NCI-H146 (cell line): ENCODE measurements at regions not wholly inside any gene's neighbourhood (a gene's known extent, or its start where the extent isn't known, plus 50 kb on each side); places are given as distances from the start of the nearest gene placed in this dataset.

Source experiments
- DNase-seq: peaks from one replicate; lab custom pipeline; 2025; lab: John Stamatoyannopoulos, UW

DNA sequence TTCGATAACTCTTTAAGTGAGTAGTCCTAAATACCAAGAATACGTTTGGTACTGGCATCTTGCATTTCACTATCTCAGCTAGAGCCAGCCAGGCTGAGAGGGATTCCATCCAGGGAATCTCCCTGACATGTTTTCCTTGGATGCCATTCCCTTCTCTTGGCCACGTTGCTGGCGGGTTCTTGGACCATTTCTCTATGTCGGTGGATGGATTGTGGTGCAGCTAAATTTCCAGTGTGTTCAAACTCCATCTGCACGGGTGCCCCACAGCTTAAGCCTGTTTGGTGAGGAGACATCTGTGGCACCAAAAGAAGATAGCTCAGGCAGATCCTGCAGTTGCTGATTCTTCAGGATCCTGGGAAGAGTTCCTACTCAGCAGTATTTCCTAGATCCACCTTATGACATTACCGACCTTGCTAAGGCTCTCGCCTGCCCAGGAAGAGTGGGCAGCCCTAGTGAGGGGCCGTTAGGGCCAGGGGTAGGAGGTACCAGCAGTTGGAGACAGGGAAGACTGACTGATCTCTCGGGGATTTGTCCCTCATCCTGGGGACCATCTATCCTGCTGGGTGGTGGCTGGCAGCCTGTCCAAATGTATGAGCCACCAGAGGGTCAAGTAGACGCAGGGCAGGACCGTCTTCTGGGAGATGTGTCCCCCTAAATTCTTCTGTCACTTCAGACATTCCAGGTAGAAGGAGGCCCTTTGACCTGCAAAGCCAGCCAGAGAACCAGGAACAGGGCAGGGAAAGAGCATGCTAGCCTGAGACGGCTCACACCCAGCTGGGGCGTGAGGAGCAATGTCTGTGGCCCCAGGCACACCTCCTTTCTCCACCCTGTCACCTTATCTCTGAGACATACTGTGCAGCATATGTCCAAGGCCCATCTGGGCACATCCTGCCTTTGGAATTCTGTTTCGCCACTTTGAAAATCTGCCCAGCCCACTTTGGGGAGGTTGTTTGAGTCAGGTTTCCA, 72.6 kb upstream of the CAPRIN2 start:
- DNase-seq = no peak

DNA sequence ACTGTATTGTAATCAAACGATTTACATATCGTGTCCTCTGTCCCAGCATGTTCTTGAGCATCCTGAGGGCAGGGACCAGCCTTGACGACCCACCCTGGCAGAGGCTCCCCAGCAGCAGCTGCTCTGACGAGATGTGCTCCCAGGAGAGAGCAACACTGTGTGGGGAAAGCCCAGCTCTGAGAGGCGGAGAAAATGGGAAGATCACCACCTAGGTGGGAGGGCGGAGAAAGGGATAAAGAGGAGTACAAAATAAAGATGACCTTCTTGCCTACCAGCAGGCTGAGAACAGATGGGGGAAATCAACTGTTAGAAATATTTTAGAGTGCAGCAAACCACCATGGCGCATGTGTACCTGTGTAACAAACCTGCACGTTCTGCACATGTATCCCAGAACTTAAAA, 71.5 kb upstream of the CAPRIN2 start:
- DNase-seq = no peak

DNA sequence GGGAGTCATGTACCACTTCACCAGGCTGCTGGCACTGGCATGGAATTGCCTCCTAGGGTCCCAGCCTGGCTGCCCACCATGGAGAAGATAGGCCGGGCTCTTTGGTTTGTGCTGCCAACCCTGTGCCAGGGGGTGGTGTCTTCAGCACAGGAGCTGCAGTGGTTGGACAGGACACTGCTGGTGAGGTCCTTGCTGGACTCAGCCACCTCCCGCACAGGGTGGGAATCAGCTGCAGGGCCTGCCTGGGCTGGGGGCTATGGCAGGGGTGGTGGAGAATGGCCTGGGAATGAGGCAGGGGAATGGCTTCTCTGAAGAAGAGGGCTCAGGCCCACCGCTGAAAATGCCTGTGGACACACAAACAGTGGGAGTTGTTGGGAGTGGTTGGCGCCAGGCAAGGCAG, 70.6 kb upstream of the CAPRIN2 start:
- DNase-seq = no peak

DNA sequence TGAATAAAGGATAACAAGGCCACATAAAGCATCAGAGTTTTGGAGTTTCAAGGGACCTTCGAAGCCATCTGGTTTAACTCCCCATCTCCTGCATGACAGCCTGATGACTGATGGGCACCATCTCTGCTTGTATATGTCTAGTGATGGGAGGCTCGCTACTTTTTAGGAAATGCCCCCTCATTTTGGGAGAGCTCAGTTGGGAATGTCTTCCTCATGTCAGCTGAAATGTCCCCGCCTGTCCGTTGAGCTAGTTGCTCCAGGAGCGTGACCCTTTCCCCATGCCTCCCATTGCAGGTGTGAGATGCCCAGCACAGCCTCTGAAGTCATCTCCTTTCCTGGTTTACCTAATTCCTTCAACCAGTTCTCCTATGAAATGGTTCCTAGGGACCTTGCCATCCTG, 69.6 kb upstream of the CAPRIN2 start:
- DNase-seq = no peak

DNA sequence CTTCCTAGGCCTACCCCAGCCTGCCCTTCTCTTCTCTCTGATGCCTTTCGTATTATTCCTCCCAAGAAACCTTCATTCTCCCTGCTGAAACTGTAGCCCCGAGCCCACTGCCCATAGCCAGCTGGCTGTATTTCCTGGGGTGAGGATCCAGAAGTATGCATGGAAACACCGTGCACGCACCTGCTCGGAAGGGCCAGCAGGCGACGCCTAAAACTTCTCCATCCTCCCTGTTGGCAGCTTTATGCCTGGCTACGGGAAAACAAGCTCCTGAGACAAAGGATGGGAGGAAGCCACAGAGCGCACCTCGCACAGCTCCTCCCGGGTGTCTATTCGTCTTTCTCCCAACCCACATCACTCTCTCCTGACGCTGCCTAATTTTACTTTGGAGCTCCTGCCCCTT, 69.0 kb upstream of the CAPRIN2 start:
- no peak for DNase-seq

DNA sequence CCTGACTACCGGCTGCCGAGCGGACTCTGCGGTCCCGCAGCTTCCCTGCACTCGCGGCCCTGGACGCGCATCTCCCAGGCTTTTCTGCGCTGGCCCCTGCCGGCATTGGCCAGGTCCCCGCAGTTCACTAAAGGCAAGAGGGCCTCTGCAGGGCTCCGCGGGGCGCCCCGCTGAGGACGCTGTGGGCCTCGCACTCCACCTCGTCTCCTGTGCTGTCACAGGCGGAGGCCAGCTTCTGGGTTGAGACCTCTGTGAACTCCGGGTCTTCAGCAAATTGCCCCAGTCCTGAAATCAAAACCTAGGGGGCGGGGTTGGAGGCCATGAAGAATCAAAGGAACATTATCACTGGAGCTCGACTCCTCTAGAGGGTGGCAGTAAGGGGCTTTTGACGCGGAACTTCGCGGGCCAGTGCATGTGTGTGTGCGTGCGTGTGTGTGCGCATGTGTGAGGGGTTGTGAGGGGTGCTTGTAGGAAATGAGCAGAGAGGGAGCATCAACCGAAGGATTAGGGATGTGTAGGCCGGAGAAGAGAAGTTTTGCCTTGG, 68.5 kb upstream of the CAPRIN2 start:
- no peak for DNase-seq

DNA sequence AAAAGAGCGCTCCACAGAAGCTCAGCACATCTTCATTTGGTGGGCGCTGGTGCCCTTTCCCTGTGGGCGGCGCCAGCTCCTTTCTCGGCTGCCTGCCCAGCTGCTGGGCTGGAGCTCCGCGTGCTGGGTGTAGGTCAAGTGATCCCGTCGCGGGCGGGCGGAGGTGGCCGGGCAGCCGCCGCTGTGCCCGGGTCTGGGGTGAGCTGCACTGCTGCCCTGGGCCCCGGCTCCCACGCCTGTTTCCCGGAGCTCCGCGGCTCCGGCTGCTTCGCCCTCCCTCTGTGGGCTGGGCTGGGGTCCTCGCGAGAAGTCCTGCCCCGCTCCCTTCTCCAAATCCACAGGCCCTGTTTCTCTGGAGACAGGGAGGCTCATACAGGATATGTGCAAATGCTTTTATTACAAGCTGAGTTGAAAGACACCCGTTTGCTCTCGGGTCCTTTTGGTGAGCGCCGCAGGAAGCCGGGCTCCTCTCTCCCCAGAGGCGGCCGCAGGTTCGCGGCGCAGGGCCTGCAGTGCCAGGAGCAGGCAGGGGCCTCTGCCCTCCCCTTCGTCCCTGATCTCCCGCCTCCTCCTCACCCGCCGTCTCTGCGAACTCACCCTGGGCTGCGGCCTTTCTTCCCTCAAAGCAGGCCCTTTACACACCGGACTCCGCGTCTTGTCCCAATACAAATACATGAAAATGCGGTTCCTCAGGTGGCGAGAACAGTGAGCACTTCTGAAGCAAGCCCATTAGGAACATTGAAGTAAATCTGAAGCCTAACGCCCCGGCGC, 67.8 kb upstream of the CAPRIN2 start:
- peak; percentile 15 for DNase-seq

DNA sequence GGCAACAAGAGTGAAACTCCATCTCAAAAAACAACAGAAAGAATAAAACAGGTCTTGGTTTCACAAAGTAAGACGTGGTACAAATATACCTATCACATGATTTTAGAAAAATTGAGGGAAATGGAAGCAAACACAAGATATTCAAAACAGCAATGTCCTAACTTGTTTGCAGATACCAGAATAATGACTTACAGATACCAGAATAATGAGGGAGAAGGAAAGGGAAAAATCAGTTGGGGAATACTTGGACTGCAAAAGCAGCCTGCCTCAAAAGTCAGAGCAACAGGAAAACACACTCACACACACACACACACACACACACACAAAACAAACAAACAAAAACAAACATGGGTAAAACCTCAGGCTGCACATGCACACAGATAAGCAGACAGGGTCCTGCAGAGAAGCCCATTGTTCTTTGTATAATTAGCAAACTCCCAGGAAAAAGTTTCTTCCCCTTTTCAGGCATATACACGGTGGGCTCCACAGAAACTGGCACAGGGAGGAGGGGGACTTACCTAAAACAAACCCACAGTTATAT, 65.7 kb upstream of the CAPRIN2 start:
- no peak for DNase-seq

DNA sequence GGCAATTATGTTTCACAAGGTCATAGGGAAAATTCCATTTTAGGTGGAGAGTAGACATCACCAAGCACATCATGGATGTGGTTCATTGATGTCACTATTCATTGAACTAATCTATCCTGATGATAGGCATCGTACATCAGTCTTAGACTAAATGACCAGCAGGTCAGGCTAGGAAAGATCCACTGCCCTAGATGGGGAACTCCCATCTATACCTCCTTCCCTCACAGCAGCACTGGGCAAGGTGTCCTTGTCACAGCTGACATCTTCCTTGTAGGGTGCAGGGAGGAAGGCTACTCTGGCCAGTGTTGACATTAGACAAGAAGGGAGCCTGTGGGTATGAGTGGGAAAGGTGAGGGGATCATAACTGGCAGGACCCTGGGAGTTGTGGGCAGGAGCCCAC, 63.8 kb upstream of the CAPRIN2 start:
- DNase-seq = no peak

DNA sequence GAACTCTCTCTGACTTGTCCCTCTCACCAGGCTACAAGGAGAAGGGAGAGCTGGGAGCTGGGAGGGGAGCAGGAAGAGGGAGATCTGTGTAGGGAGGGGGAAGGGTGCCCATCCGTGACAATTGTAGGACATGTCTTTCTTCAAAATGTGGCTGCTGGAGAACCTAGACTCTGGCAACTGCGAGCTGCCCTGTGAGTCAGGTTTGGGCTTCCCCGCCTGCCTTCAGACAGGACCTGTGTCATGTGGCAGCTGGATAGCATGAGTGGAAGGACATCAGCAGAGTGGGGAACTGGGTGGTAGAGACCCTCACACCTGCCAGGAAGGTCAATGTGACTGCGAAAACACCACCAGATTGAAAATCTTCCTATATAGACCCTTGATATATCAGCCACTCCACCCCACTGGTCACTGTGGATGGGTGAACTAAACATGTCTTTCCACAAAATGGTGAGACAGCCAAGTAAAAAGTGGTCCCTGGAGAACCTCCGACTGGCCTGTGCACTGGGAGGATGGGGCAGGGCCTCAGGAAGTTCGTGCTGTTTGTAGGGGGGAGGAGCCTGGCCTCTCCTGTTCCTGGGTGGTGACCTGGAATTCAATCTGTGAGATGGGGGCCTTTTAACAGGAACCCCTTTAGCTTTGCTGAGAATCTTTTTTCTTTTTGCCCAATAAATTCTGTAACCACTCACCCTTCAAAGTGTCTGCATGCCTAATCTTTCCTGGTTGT, 62.2 kb upstream of the CAPRIN2 start:
- no peak for DNase-seq

DNA sequence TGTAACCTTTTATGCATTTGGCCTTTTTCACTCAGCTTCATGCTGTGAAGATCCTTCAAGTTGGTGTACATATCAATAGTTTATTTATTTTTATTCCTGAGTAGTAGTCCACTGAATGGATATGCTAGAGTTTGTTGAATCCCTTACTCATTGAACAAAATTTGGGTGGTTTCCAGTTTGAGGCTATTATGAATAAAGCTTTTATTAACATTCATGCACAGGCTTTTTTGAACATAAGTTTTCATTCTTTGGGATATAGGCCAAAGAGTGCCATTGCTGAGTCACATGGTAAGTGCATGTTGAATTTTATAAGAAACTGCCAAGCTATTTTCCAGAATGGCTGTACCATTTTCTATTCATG, 59.5 kb upstream of the CAPRIN2 start:
- no peak for DNase-seq

DNA sequence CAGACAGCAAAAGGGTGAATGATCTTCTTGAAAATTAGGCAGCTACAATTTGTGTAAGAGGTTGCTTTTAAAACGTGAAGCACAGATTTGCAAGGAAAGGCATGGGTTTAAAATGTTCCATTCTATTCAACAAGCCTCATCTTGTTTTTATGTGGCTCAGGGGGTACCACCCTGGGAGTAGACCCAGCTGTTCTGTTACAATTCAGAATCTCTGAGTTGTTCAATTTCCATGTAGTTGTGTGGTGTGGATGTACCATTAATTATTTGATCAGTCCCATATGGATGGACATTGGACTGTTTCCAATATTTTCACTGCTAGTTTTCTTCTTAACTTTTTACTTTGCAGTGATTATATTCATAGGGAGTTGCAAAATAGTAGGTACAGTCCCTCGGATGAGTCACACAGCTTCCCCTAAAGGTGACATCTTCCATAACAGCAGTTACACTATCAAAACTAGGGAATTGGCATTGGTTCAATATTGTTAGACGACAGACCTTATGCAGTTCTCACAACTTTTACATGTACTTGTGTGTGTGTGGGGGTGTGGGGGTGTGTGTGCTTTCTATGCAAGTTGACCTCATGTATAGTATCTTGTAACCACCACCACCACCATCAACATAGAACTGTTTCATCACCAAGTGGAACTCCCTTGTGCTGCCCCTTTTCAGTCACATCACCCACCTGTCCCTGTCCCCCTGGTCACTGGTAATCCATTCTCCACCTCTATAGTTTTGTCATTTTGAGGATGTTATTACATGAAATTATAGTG, 59.0 kb upstream of the CAPRIN2 start:
- DNase-seq = no peak

DNA sequence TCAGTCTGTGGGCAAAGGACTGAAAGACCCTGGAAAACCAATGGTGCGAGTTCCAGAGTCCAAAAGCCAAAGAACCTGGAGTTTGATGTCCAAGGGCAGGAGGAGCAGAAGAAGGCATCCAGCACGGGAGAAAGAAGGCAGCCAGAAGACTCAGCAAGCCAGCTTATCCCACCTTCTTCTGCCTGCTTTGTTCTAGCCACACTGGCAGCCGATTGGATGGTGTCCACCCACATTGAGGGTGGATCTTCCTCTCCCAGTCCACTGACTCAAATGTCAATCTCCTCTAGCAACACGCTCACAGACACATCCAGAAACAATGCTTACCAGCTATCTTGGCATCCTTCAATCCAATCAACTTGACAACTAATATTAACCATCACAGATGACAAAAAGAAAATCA, 57.2 kb upstream of the CAPRIN2 start:
- DNase-seq = peak; percentile 15

DNA sequence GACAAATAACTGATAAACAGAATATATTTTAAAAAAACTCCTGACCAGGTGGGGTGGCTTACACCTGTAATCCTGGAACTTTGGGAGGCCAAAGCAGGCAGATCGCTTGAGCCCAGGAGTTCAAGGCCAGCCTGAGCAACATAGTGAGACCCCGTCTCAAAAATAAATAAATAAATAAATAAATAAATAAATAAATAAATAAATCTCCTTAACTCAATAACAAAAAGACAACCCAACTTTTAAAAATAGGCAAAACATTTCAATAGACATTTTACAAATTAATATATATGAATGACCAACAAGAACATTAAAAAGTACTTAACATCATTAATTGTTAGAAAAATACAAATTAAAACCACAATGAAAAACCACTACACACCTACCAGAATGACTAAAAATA, 56.2 kb upstream of the CAPRIN2 start:
- DNase-seq = no peak

DNA sequence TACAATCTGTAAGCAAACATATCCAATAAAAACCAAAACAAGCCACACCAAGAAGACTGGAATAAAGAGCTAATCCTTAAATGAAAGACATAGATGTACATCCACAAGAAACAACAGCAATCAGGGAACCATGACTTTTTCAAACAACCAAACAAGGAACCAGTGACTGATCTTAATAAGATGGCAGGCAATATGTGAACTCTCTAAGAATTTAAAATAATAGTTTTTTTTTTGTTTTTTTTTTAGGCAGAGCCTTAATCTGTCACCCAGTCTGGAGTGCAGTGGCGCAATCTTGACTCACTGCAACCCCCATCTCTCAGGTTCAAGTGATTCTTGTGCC, 52.9 kb upstream of the CAPRIN2 start:
- DNase-seq = no peak

DNA sequence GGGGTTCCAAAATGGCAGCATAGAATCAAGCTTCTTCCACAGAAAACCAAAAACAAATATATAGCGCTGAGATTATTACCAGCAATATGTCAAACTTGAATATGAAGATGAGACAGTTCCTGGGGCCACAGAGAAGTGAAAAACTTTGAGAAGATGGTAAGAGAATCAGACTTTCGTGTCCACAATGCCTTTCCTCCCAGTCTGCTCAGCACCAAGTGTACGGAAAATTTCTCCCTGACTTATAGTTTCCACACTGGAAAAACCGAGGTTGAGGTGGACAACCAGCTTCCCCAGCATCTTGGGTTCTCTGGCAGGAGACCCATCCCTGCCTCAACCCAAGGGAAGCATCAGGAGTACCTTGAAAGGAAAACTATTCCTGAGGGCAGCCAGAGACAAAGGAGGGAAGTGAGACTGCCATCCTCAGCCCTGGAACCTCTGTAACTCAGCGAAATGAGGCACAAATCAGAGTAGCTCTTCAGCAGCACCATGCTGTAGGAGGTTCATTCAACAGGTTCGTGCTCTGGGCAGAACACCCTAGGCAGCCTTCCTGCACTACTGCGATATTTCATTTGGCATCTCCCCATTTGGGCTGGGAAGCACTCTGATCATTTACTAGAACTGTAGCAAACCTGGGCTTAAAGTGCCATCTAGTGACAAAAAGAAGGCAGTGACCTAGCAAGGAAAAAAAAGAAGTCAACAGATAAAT, 52.4 kb upstream of the CAPRIN2 start:
- DNase-seq = peak; percentile 91

DNA sequence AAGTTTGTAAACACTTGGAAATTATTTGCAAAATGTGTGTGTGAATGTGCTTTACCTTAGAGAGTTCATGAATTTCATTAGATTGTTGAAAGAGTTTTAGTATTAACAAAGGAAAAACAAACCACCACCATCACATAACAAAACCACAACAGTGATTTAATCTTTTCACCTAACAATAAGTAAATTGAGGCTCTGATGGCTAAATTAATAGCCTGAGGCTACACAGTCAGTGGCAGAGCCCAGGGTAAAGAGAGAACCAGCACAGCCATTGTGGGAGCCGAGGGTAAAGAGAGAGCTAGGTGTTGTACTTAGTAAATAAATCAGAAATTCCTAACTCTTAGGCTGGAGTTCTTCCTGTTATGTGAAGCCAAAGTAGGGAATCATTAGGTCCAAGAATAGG, 51.2 kb upstream of the CAPRIN2 start:
- peak; percentile 74 for DNase-seq
